A673 (cell line): ENCODE measurements at regions not wholly inside any gene's neighbourhood (a gene's known extent, or its start where the extent isn't known, plus 50 kb on each side); places are given as distances from the start of the nearest gene placed in this dataset.

Experiments
- BruUV-seq: library from RNA; stranded (reverse); fragments of 400-500 nt; replicated peaks from 2 replicates; lab custom pipeline; 2021; lab: Mats Ljungman, UMichigan
- CTCF ChIA-PET: fragments of 300-600 bp; sonication (Branson Sonifier 250); formaldehyde crosslinking; loops from one replicate; lab custom pipeline; 2022; ENCODE audit warnings: antibody characterized with exemption; lab: Charles Lee
- POLR2A ChIA-PET: fragments of 300-600 bp; sonication (Branson Sonifier 250); formaldehyde crosslinking; loops from one replicate; lab custom pipeline; 2022; ENCODE audit warnings: antibody characterized with exemption; ENCODE audit not compliant: low non-redundant PET; lab: Charles Lee
- DNase-seq: peaks from one replicate; pipeline ENCODE4 v3.0.0-alpha.2; 2015; ENCODE audit warnings: low spot score
- H3K27ac ChIP-seq: fragments of 200-600 bp; sonication (generic); 2 replicates; pipeline ENCODE4 v1.5.1; 2016; ENCODE audit warnings: mixed run types, low read depth, mild to moderate bottlenecking, mixed read lengths, antibody characterized with exemption, low read length; ENCODE audit not compliant: poor library complexity, severe bottlenecking
- H3K27me3 ChIP-seq: fragments of 200-600 bp; sonication (generic); replicated peaks from 2 replicates; pipeline ENCODE4 v1.6.1; 2017; ENCODE audit warnings: mixed run types, low read depth, mild to moderate bottlenecking, mixed read lengths, antibody characterized with exemption, low read length; ENCODE audit not compliant: insufficient read depth, poor library complexity
- H3K36me3 ChIP-seq: fragments of 200-600 bp; sonication (generic); 2 replicates; pipeline ENCODE4 v1.6.1; 2016; ENCODE audit warnings: mixed run types, mild to moderate bottlenecking, mixed read lengths, antibody characterized with exemption, low read length; ENCODE audit not compliant: insufficient read depth, poor library complexity, severe bottlenecking
- H3K4me1 ChIP-seq: fragments of 200-600 bp; sonication (generic); 2 replicates; pipeline ENCODE4 v1.6.1; 2017; ENCODE audit warnings: mixed run types, mild to moderate bottlenecking, mixed read lengths, antibody characterized with exemption, low read length; ENCODE audit not compliant: insufficient read depth, poor library complexity, severe bottlenecking
- H3K4me3 ChIP-seq: fragments of 200-600 bp; sonication (generic); 2 replicates; pipeline ENCODE4 v1.5.1; 2016; ENCODE audit warnings: low read depth, mixed run types, mild to moderate bottlenecking, mixed read lengths, low read length; ENCODE audit not compliant: poor library complexity, severe bottlenecking
- H3K9me3 ChIP-seq: fragments of 200-600 bp; sonication (generic); 2 replicates; pipeline ENCODE4 v1.6.1; 2016; ENCODE audit warnings: mixed run types, low read depth, mild to moderate bottlenecking, mixed read lengths, antibody characterized with exemption, low read length; ENCODE audit not compliant: poor library complexity, severe bottlenecking
- EZH2 ChIP-seq: fragments of 200-600 bp; sonication (generic); IDR thresholded peaks from 2 replicates; pipeline ENCODE4 v1.6.1; 2017; ENCODE audit warnings: borderline replicate concordance, low read depth, mild to moderate bottlenecking, mixed read lengths, antibody characterized with exemption, low read length; ENCODE audit not compliant: poor library complexity, severe bottlenecking
- intact Hi-C: fragments of 100-400 bp; cut with micrococcal nuclease; formaldehyde crosslinking; loops from one replicate; pipeline ENCODE4 v1.10.0; 2022; ENCODE audit not compliant: unreplicated experiment
- TF ChIP-seq, protein P1 (sequence below): fragments of 300-800, 200-600 bp; sonication (generic); conservative IDR thresholded peaks from 2 replicates; pipeline ENCODE4 v1.5.1; 2017; ENCODE audit warnings: low read depth, mild to moderate bottlenecking, antibody characterized with exemption, low read length, moderate library complexity, mixed read lengths

DNA sequence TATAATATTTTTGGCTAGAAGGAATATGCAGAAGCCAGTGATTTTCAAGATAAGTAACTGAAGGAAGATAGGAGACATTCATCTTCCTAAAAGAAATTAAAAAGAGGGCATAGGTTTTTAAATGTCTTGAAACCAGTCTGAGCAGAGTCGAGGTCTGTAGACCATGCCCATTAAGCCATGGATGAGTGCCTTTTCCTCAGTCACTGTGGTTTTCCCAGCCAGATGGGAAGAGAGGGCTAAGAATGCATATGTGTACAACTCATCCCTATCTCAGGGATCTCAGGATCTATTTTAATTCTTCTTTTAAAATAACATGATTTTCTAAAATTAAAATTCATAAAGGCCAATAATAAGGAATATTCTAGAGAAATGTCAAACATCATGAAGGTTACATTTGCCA is 112.8 kb downstream of the PPP1R3A start:
- DNase-seq, result no peak
- ChIA-PET CTCF (no interaction called here), POLR2A (no interaction called here)
- Histone ChIP-seq H3K9me3 (no peaks in the 10 kb centered on the region), H3K4me1 (no peaks in the 10 kb centered on the region), H3K27ac (no peak overlapping the region), H3K4me3 (no peak overlapping the region), H3K36me3 (no peaks in the 10 kb centered on the region), H3K27me3 (no peaks in the 10 kb centered on the region)
- no TSS peak for BruUV-seq
- TF ChIP-seq, protein P1, sequence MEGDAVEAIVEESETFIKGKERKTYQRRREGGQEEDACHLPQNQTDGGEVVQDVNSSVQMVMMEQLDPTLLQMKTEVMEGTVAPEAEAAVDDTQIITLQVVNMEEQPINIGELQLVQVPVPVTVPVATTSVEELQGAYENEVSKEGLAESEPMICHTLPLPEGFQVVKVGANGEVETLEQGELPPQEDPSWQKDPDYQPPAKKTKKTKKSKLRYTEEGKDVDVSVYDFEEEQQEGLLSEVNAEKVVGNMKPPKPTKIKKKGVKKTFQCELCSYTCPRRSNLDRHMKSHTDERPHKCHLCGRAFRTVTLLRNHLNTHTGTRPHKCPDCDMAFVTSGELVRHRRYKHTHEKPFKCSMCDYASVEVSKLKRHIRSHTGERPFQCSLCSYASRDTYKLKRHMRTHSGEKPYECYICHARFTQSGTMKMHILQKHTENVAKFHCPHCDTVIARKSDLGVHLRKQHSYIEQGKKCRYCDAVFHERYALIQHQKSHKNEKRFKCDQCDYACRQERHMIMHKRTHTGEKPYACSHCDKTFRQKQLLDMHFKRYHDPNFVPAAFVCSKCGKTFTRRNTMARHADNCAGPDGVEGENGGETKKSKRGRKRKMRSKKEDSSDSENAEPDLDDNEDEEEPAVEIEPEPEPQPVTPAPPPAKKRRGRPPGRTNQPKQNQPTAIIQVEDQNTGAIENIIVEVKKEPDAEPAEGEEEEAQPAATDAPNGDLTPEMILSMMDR, result no peak
- intact Hi-C loops, result no loop called here

GRCh38 chr7:113804475-113805095 is 114.2 kb downstream of the PPP1R3A start:
- H3K27ac ChIP-seq, result no peak overlapping the region

GRCh38 chr7:113801751-113802150 is 117.1 kb downstream of the PPP1R3A start:
- ChIA-PET CTCF (no interaction called here), POLR2A (no interaction called here)
- H3K9me3 ChIP-seq, result no peaks in the 10 kb centered on the region
- no peak for DNase-seq
- no peaks in the 10 kb centered on the region for H3K4me1 ChIP-seq
- H3K4me3 ChIP-seq, result no peak overlapping the region
- intact Hi-C loops, result no loop called here
- no peak for TF ChIP-seq EZH2
- TF ChIP-seq, protein P1, result no peak
- no TSS peak for BruUV-seq
- H3K36me3 ChIP-seq, result no peaks in the 10 kb centered on the region
- no peaks in the 10 kb centered on the region for H3K27me3 ChIP-seq
- no peak overlapping the region for H3K27ac ChIP-seq

More at GRCh38 chr7:113804475-113805095, 114.2 kb downstream of the PPP1R3A start:
- ChIA-PET CTCF (no interaction called here), POLR2A (no interaction called here)
- intact Hi-C loops, result no loop called here
- no peak for TF ChIP-seq EZH2
- TF ChIP-seq, protein P1, result no peak
- Histone ChIP-seq H3K27me3 (no peaks in the 10 kb centered on the region), H3K4me3 (no peak overlapping the region), H3K36me3 (no peaks in the 10 kb centered on the region), H3K9me3 (no peaks in the 10 kb centered on the region), H3K4me1 (no peaks in the 10 kb centered on the region)
- no TSS peak for BruUV-seq
- no peak for DNase-seq
